ENCODE measurements at regions not wholly inside any gene's neighbourhood (a gene's known extent, or its start where the extent isn't known, plus 50 kb on each side); places are given as distances from the start of the nearest gene placed in this dataset.

DNA sequence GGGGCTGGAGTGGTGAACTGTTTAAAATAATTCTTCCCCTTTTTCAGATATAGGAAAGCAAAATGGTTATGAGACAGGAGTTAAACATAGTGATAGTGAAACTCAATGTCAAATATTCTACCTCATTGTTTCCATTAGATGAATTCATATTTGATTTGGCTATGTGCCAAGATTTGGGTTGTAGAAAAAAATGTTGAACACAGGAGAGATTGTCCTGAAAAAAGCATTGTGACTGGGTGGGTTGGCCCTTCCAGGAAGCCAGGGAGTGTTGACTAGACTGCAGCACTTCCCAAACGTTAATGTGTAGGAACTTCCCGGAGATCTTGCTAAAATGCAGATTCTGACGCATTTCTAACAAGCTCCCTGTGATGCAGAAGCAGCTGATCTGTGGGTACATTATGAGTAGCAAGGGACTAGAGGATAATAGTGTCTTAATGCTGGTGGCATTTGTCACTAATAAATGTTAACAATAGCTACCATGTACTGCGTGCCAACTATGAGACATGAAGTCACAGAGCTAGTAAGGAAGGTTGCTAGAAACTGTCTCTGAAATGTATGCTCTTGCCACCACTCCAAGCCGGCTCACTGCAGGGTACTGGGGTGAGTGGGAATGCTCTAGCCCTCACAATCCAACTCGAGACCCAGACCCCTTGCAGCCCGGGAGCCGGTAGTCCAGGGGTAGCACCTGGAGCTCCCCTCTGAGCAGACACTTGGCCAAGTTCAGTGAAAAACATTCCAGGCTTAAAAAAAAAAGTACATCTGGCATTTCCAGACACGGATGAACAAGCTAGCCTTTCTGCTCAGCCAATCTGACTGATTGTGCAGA, 120.6 kb downstream of the CD47 start:
- peak; percentile 32 for DNase-seq

DNA sequence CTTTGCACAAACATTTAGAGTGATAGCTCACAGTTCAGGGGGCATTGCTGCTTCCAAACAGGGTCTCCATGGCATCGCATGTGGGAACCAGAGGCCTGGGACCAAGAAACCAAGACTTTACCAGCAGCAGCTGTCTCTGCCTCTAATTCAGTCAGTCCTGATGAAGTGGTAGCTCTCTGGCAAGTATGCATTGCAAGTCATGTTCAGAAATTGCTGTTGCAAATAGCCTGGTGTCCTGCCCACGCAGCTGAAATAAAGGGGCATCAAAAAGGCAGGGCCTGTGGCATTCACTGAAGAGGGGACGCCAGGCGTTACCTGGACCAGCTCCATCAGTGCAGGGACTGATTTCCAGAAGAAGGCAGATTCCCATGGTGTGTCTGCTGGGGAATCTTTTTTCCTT, 121.3 kb downstream of the CD47 start:
- DNase-seq, result no peak

- no peak for DNase-seq
Observed at GRCh38 chr3:107966276-107966675, 124.6 kb downstream of the CD47 start.

- DNase-seq, result no peak
Observed at GRCh38 chr3:107965136-107965655, 125.6 kb downstream of the CD47 start.

DNA sequence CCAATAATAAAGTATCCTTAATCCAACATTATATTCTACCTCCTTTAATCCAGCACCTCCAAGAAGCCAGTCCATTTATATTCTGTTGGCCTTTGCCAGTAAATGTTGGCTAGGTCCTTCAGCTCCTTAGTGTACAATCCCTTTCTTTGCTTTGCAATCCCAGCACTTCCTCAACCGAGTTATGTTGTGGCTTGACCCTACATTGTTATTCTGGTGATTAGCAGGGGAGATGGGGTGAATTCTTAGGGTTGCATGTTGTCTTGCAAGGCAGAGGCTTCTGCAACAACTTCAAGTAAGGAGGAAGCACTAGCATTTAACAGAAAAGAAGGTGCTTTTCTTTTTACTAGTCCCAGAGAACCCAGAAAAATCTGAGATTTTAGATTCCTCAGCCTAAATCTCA, 127.2 kb downstream of the CD47 start:
- DNase-seq, result no peak

DNA sequence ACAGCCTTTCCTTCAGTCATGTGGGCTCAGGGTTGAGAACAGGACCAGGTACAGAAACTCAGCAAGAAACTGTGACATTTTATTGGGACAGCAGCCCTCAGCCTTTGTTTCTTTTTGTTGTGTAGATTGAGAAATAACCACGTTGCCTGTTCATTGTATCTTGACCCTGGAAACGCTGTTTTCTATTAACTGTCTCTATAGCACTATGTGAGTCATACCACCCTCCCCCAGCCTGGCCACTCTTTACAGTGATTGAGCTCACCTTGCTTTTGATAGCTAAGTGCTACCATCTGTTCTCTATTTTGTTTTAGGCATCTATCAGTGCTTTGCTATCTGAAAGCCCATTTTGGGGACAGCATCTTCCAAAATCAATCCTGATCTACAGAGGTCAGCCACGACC, 127.9 kb downstream of the CD47 start:
- no peak for DNase-seq

DNA sequence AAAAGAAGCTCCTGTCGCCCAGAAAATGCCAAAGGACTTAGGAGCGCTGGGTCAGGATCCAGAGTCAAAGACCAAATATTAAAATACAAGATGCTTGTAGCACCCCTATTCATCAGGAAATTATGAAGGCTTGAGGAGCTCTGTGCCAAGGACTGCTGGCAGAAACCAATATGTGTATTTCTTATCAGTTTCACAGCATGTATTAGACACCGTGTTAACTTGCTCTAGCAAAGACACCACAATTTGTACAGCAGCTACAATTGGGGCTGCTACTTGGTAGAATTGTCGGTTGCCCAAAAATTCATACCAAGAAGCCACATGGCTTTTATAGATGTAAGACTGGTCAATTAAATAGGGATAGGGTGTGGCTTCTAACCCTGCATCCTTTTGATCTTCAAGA, 128.8 kb downstream of the CD47 start:
- DNase-seq, result no peak

DNA sequence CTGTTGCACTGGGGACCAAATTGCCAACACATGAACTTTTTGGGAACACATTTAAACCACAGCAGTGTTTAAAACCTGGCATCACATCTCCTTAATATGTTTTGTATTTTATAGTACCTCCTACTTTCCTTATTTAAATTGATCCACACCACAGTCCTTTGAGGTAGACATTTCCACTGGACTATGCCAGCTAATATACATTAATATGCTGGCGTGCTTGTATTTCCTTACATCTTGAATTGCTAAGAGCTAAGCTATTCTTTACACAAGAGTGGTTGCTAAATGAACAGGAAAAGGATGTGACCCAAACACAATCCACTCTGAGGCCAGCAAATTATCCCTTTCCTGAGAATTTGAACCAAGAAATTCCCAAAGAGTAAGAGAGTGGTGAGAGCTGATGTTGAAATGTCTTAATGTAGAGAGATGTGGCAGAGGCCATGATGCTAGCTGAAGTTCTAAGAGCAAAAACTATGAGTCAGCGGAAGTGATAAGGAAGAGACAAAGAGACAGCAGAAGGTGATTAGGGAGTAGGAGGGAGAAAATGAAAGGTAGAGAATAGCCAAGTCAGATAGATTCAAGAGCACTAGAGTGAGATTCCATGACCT, 131.2 kb downstream of the CD47 start:
- no peak for DNase-seq

DNA sequence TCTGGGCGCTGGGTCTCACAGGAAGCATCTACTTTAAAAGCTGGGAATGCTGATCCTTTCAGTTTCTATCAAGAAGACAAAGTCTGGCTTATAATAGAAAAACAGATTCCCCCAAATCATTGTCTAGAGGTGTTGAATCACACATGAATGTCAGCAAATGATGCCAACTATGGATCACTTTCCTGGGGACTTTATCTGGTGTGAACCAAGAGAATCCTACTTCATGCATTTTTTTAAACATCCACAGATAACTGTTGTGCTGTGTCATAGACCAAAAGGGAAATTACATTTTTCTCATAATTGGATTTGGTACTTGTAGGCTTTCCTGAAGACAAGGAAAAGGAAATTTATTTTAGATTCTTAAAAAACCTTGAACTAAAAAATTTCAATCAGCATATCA, 132.7 kb downstream of the CD47 start:
- no peak for DNase-seq

GRCh38 chr3:107956991-107957900, 133.6 kb downstream of the CD47 start:
- DNase-seq, result no peak

- DNase-seq, result no peak
Observed at GRCh38 chr3:107954845-107955244, 136.0 kb downstream of the CD47 start.

DNA sequence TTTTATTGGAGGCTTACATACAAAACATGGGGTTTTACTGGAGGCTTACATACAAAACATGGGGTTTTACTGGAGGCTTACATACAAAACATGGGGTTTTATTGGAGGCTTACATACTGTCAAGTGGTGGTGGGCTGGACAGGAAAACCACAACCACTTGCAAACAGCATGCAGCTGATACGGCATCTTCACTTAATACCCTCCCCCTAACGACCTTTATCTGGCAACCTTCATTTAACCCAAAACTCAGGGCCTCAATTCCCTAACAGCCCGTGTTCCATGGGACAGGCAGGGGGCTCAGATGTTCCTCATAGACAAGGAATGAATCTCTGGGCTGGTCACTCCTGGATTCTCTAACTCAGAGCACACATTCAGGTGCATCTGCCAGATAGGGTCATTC, 137.1 kb downstream of the CD47 start:
- no peak for DNase-seq

DNA sequence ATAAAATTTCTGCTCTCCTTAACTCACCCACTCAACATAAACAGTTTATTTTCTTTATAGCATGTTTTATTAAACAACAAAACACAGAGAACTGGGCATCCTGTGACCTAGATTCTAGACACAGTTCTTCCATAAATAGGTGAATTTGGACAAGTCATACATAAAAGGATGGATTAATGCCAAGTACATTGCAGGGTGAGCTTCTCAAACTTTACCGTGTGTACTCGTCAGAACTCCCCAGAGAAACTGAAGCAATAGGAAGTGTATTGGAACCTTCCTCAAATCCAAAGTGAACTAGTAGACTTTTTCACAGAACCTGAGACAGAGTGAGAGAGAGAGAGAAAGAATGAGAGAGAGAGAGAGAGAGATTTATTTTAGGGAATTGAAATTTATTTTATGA, 139.7 kb downstream of the CD47 start:
- no peak for DNase-seq

DNA sequence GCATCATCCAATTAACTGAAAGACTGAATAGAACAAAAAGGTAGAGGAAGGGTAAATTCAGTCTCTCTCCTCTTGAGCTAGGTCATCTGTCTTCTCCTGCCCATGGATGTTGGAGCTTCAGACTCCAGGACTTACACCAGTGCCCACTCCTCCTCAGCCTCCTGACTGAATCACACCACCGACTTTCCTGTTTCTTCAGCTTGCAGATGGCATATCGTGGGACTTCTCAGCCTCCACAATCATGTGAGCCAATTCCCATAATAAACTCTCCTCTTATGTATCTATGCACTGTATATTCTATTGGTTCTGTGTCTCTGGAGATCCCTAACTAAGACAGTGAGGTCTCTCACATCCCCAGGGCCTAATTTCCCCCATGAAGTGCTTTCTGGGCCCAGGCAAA, 140.4 kb downstream of the CD47 start:
- DNase-seq, result no peak

DNA sequence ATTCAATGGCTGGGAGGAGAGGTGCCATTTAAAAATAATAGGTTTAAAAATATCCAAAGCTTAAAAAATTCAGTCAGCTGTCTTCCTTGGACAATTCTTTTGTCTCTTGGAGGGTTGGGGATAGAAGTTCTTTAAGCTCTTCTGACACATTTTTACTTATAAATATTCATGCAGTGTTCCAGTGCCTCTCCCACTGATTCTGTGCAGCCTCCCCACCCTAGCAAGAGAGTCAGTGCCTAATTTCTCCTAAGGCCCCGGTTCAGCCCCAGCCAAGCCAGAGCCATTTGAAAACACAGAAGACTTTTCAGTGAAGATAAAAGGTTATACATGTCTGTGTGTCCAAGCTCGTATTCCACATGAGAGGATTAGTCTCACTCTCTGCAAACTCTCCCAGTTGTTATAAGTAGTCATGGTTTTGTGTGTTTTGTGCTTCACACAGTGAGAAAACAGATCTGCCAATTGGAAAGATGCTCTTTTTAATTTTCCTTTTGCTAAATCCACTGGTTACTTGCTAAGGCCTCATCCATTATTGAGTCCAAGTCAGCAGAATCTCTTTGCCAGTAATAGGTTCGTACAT, 141.3 kb downstream of the CD47 start:
- DNase-seq, result no peak

DNA sequence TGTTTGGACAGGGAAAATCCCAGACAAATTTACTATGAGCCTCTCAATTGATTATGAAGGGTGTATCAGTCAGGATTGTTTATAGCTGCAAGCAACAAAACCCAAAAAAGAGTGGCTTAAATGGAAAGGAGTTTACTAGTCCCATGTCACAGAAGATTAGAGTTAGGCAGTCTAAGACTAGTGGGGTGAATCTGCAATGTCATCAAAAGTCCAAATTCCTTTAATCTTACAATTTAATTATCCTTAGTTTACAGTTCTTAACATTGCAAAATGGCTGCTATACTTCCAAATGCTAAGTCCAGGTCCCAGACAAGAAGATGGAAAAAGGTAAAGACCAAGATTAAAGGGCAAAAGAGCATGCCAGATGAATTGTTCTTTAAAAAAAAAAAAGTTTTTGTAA, 143.6 kb downstream of the CD47 start:
- DNase-seq, result no peak

GRCh38 chr3:107946700-107947099, 144.1 kb downstream of the CD47 start:
- no peak for DNase-seq

- no peak for DNase-seq
Observed at GRCh38 chr3:107945417-107946094, 145.3 kb downstream of the CD47 start.

DNA sequence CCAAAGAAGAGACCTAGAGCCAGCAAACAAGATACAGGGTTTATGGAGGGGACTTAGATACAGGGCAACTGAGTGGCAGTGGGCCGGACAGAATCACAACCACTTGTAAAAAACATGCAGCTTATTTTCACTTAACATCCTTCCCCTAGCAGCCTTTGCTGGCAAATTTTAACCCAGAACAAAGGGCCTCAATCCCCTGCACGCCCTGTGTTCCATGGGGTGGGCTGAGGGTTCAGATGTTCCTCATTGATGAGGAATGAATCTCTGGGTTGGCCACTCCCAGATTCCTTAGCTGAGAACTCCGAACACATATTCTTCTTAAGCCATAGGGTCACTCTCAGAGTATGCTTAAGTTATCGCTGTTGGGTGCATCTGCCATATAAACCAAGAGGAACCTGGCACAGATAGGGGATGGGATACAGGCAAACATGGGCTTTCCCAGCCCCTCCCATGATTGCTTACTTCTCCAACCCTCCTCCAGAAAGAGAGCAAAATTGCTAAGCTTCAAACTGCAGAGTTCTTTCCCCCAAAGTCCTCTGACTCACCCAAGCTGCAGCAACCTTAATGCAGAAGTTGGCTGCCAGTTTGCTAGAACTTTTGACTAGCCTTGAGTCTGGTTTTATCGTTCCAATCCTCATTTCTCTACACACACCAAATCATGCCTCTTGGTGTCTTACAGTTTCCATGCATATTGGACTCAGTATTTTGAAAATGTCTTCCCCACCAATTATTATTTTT, 146.9 kb downstream of the CD47 start:
- no peak for DNase-seq

DNA sequence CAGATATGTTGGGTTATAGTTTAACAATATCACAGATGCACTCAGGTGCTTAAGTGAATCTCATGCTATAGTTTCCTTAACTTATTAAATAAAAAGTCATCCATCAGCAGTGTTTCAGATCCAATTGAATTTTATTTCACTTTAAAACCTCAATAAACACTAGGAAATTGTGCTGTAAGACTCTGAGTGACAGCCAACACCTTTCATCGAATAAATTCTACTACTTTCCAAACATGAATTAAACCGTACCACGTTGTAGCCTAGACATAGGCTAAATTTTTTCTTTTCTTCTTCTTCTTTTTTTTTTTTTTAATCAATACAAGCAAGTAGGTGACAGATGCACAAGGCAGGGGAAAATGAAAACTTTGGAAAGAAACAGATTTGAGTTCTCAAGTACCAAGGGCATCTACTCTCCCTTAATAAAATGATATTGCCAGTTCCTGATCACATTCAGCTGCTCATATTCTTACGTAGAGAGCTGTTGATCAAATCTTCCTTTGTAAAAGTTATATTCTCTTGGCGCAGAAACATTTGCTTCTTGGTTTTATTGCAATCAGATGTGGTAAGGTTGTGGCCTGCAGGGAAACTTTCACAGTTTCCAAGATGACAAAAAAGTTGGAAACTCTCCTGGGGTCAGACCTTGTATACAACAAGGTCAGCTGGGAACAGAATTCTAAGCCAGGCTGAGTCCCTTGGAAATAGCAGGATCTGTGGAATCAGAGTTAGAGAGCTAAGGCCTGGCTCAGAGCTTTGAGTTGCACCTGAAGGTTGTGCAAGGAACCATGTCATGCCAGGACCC, 147.7 kb downstream of the CD47 start:
- no peak for DNase-seq

DNA sequence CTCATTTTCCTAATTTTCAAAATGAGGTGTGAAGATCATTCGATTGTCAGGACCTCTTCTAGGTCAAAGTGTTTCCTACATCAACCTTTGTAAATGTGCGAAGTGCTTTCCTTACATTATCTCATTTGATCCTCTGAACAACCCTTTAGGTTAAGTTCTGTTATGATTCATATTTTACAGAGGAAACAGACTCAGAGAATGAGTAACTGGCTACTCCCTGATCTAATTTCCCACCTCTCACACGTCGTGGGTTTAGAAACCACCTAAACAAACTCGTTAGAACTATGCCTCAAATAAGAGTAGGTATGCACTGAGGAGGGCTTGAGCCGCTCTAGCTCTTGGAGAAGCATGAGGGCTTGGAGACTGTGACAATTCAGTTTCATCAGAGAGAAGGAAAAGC, 148.6 kb downstream of the CD47 start:
- DNase-seq, result no peak

All from NCI-H2029 treated with DMSO at 0.1 percent for 48 hours (cell line).